ENCODE measurements at regions not wholly inside any gene's neighbourhood (a gene's known extent, or its start where the extent isn't known, plus 50 kb on each side); places are given as distances from the start of the nearest gene placed in this dataset.
"Not testable (repeated sequence)": the region's sequence is repeated elsewhere in the genome, so short reads cannot be mapped to it uniquely, and the experiment has no call there.

GRCh38 chr10:59435707-59436106, 73.4 kb upstream of the FAM13C start:
- DNase-seq: no peak

- no peak for DNase-seq
Measured at GRCh38 chr10:59434463-59435321, 72.3 kb upstream of the FAM13C start.

GRCh38 chr10:59433720-59434428, 71.5 kb upstream of the FAM13C start:
- no peak for DNase-seq

- DNase-seq: no peak
Measured at GRCh38 chr10:59432207-59432900, 70.0 kb upstream of the FAM13C start.

DNA sequence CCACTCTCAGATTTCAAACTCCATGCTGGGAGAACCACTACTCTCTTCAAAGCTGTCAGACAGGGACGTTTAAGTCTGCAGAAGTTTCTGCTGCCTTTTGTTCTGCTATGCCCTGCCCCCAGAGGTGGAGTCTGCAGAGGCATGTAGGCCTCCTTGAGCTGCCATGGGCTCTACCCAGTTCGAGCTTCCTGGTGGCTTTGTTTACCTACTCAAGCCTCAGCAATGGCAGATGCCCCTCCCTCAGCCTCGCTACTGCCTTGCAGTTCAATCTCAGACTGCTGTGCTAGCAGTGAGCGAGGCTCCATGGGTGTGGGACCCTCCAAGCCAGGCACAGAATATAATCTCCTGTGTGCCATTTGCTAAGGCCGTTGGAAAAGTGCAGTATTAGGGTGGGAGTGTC, 51.4 kb upstream of the FAM13C start:
- DNase-seq: not testable (repeated sequence)
